ENCODE measurements at regions not wholly inside any gene's neighbourhood (a gene's known extent, or its start where the extent isn't known, plus 50 kb on each side); places are given as distances from the start of the nearest gene placed in this dataset.

DNA sequence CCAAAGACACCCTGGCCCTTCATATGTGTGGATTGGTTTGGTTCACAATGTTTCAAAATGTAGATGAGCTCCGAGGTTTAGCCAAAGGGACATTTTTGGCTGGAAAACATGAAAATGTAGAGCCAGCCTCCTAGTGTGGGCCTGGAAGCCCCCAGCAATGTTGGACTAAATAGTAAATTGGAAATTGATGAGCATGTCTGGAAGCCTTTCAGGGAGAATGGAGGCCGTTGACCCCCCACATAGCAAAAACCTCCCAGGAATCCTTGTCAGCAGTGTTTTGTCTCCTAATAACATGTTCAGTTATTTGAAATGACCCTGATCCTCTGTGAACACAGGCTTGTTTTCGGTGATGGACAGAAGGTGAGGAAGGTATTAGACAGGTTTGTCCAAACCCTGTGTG lies 65.1 kb upstream of the TBX3 start:
- no peak for TF ChIP-seq CTCF (IDR thresholded peaks at IDR 0.05)
- TF ChIP-seq EZH2 (IDR thresholded peaks at IDR 0.05): no peak
- no peak for TF ChIP-seq EZH2phosphoT487 (IDR thresholded peaks at IDR 0.05)
